H9 (cell line): ENCODE measurements at regions not wholly inside any gene's neighbourhood (a gene's known extent, or its start where the extent isn't known, plus 50 kb on each side); places are given as distances from the start of the nearest gene placed in this dataset.

Experiments
- DNase-seq: peaks from one replicate; pipeline ENCODE4 v3.0.0-alpha.2; 2017
- H2AFZ ChIP-seq: one replicate; pipeline ENCODE4 v1.6.1; 2013; ENCODE audit warnings: mild to moderate bottlenecking, low read length, control low read depth, moderate library complexity
- H2AK5ac ChIP-seq: 2 replicates; pipeline ENCODE4 v1.6.1; 2013; ENCODE audit warnings: low read length, control low read depth, mixed read lengths; ENCODE audit not compliant: insufficient read length
- H2BK120ac ChIP-seq: one replicate; pipeline ENCODE4 v1.6.1; 2013; ENCODE audit warnings: low read depth, mild to moderate bottlenecking, low read length, control low read depth, inconsistent platforms; ENCODE audit not compliant: poor library complexity, severe bottlenecking
- H2BK12ac ChIP-seq: 2 replicates; pipeline ENCODE4 v1.6.1; 2013; ENCODE audit warnings: low read length, control low read depth, mixed read lengths, low read depth; ENCODE audit not compliant: insufficient read length
- H2BK15ac ChIP-seq: 2 replicates; pipeline ENCODE4 v1.6.1; 2013; ENCODE audit warnings: low read depth, low read length, control low read depth
- H2BK20ac ChIP-seq: one replicate; pipeline ENCODE4 v1.6.1; 2013; ENCODE audit warnings: low read depth, mild to moderate bottlenecking, low read length, control low read depth, inconsistent platforms; ENCODE audit not compliant: poor library complexity, severe bottlenecking
- H2BK5ac ChIP-seq: 2 replicates; pipeline ENCODE4 v1.6.1; 2013; ENCODE audit warnings: low read length, control low read depth, mixed read lengths; ENCODE audit not compliant: insufficient read length
- H3K14ac ChIP-seq: 2 replicates; pipeline ENCODE4 v1.6.1; 2013; ENCODE audit warnings: low read length, control low read depth; ENCODE audit not compliant: insufficient read depth
- H3K18ac ChIP-seq: 2 replicates; pipeline ENCODE4 v1.6.1; 2013; ENCODE audit warnings: low read depth, mild to moderate bottlenecking, mixed read lengths, low read length, control low read depth; ENCODE audit not compliant: insufficient read length
- H3K23ac ChIP-seq: 2 replicates; pipeline ENCODE4 v1.6.1; 2013; ENCODE audit warnings: low read length, control low read depth, mixed read lengths, low read depth; ENCODE audit not compliant: insufficient read length
- H3K23me2 ChIP-seq: 2 replicates; pipeline ENCODE4 v1.6.1; 2013; ENCODE audit warnings: low read depth, mild to moderate bottlenecking, mixed read lengths, low read length, control low read depth; ENCODE audit not compliant: insufficient read length, poor library complexity, severe bottlenecking
- H3K27ac ChIP-seq: 2 replicates; pipeline ENCODE4 v1.5.1; 2013; ENCODE audit warnings: low read length, control low read depth, mixed read lengths, low read depth; ENCODE audit not compliant: insufficient read length
- H3K27me3 ChIP-seq: 2 replicates; pipeline ENCODE4 v1.6.1; 2013; ENCODE audit warnings: low read length, control low read depth, inconsistent platforms; ENCODE audit not compliant: insufficient read depth
- H3K4ac ChIP-seq: 2 replicates; pipeline ENCODE4 v1.6.1; 2013; ENCODE audit warnings: low read depth, mild to moderate bottlenecking, control low read depth, inconsistent platforms, low read length, moderate library complexity
- H3K4me1 ChIP-seq: 2 replicates; pipeline ENCODE4 v1.6.1; 2013; ENCODE audit warnings: low read length, control low read depth, inconsistent platforms; ENCODE audit not compliant: insufficient read depth
- H3K4me2 ChIP-seq: 2 replicates; pipeline ENCODE4 v1.6.1; 2013; ENCODE audit warnings: low read length, control low read depth, mixed read lengths; ENCODE audit not compliant: insufficient read length, insufficient read depth
- H3K56ac ChIP-seq: 2 replicates; pipeline ENCODE4 v1.6.1; 2013; ENCODE audit warnings: low read depth, mild to moderate bottlenecking, mixed read lengths, low read length, control low read depth; ENCODE audit not compliant: insufficient read length
- H3K79me1 ChIP-seq: 2 replicates; pipeline ENCODE4 v1.6.1; 2013; ENCODE audit warnings: low read depth, mild to moderate bottlenecking, moderate library complexity, low read length, control low read depth, inconsistent platforms; ENCODE audit not compliant: insufficient read depth, poor library complexity, severe bottlenecking
- H3K79me2 ChIP-seq: 2 replicates; pipeline ENCODE4 v1.6.1; 2013; ENCODE audit warnings: low read length, control low read depth, inconsistent platforms; ENCODE audit not compliant: insufficient read depth
- H3K9ac ChIP-seq: 2 replicates; pipeline ENCODE4 v1.6.1; 2013; ENCODE audit warnings: low read length, control low read depth, mixed read lengths; ENCODE audit not compliant: insufficient read length; ENCODE audit errors: extremely low read depth
- H3K9me3 ChIP-seq: one replicate; pipeline ENCODE4 v1.6.1; 2013; ENCODE audit warnings: low read depth, low read length, inconsistent platforms; ENCODE audit not compliant: control insufficient read depth
- H3T11ph ChIP-seq: one replicate; pipeline ENCODE4 v1.6.1; 2013; ENCODE audit warnings: mild to moderate bottlenecking, low read length, control low read depth, inconsistent platforms
- H4K20me1 ChIP-seq: one replicate; pipeline ENCODE4 v1.6.1; 2013; ENCODE audit not compliant: control insufficient read depth, insufficient read length, insufficient read depth
- H4K5ac ChIP-seq: 2 replicates; pipeline ENCODE4 v1.6.1; 2013; ENCODE audit warnings: low read depth, mild to moderate bottlenecking, mixed read lengths, low read length, control low read depth; ENCODE audit not compliant: insufficient read length
- H4K8ac ChIP-seq: replicated peaks from 2 replicates; pipeline ENCODE4 v1.6.1; 2013; ENCODE audit warnings: low read length, control low read depth, mixed read lengths, low read depth; ENCODE audit not compliant: insufficient read length
- H4K91ac ChIP-seq: 2 replicates; pipeline ENCODE4 v1.6.1; 2013; ENCODE audit warnings: low read depth, mild to moderate bottlenecking, moderate library complexity, mixed read lengths, low read length, control low read depth; ENCODE audit not compliant: insufficient read length
- H3K27ac Mint-ChIP-seq, 3 experiments: 2 replicates in 2 of 3; 3 replicates in 1 of 3; pipeline ENCODE4 v1.8.0; 2020 to 2021; ENCODE audit warnings: mixed read lengths in 3 of 3, mild to moderate bottlenecking in 1 of 3, moderate library complexity in 1 of 3
- H3K27me3 Mint-ChIP-seq: 2 replicates; pipeline ENCODE4 v1.8.0; 2021; ENCODE audit warnings: low read depth, mild to moderate bottlenecking, moderate library complexity, mixed read lengths
- H3K36me3 Mint-ChIP-seq, 3 experiments: 2 replicates in 2 of 3; 3 replicates in 1 of 3; pipeline ENCODE4 v1.8.0; 2020 to 2021; ENCODE audit warnings: low read depth in 3 of 3, mixed read lengths in 3 of 3; ENCODE audit not compliant: insufficient read depth in 1 of 3
- H3K4me1 Mint-ChIP-seq, 2 experiments: 2 replicates each; pipeline ENCODE4 v1.8.0; 2020; ENCODE audit warnings: mixed read lengths in 2 of 2
- H3K4me3 Mint-ChIP-seq, 2 experiments: 2 replicates in 1 of 2; 3 replicates in 1 of 2; pipeline ENCODE4 v1.8.0; 2020 to 2021; ENCODE audit warnings: mild to moderate bottlenecking in 2 of 2, mixed read lengths in 2 of 2, moderate library complexity in 1 of 2
- H3K9me3 Mint-ChIP-seq, 2 experiments: 2 replicates in 1 of 2; 3 replicates in 1 of 2; pipeline ENCODE4 v1.8.0; 2020; ENCODE audit warnings: mild to moderate bottlenecking in 2 of 2, mixed read lengths in 2 of 2, moderate library complexity in 1 of 2
- WGBS: extraction: QIAGEN DNeasy Blood & Tissue Kit; methylation state at CpG from one replicate; pipeline ENCODE4 v1.1.7; 2013; ENCODE audit warnings: missing lambda C conversion rate, low lambda C conversion rate, mixed read lengths; ENCODE audit not compliant: insufficient read length; ENCODE audit errors: extremely low coverage; 5-methylcytosine and 5-hydroxymethylcytosine counted together
- TF ChIP-seq, protein P1 (sequence below): fragments of 200-600 bp; sonication (generic); conservative IDR thresholded peaks from 3 replicates; pipeline ENCODE4 v1.8.0; 2021; ENCODE audit warnings: antibody characterized with exemption, mild to moderate bottlenecking

DNA sequence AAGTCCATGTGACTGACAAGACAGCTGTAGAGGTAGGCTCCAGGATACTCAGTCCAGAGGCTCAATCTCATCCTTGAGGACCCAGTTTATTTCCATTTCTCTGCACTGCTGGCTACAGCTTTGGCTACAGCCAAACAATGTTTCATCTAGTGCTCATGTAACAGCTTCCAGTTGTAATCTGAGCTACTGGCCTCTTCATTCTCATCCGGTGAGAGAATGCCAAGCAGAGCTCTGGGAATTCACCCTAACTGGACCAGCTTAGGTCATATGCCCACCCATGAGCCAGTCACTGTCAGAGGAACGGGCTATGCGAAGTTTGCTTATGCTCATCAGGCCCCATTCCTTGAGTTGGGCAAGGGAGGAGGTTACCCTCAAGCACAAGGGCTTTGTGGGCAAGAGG lies 192.9 kb downstream of the EVX1 start:
- Histone ChIP-seq H4K20me1 (no peaks in the 10 kb centered on the region), H3K9me3 (no peaks in the 10 kb centered on the region), H4K5ac (no peak overlapping the region), H2AFZ (no peak overlapping the region), H2BK120ac (no peak overlapping the region), H3K79me2 (no peaks in the 10 kb centered on the region), H3K14ac (no peak overlapping the region), H3K27me3 (no peaks in the 10 kb centered on the region), H2AK5ac (no peak overlapping the region), H3K79me1 (no peaks in the 10 kb centered on the region), H2BK5ac (no peak overlapping the region), H3K18ac (no peak overlapping the region), H4K8ac (no peak overlapping the region), H4K91ac (no peak overlapping the region), H2BK12ac (no peak overlapping the region), H2BK20ac (no peak overlapping the region), H3K27ac (no peak overlapping the region), H3K23me2 (no peaks in the 10 kb centered on the region), H3K4me2 (no peak overlapping the region), H3T11ph (no peak overlapping the region), H3K9ac (no peak overlapping the region), H2BK15ac (no peak overlapping the region), H3K4me1 (0 out of 2 replicates have a peak, but pooled peaks cover 3% of the 10 kb centered on the region), H3K4ac (no peak overlapping the region), H3K56ac (no peak overlapping the region), H3K23ac (no peak overlapping the region)
- peaks cover 3% of the 10 kb centered on the region; the same call in 1 of the 2 replicates for H3K27me3 Mint-ChIP-seq
- no peaks in the 10 kb centered on the region; a peak in 1 of 7 replicates for H3K36me3 Mint-ChIP-seq
- H3K27ac Mint-ChIP-seq, result no peak overlapping the region
- DNase-seq, result no peak
- TF ChIP-seq, protein P1, sequence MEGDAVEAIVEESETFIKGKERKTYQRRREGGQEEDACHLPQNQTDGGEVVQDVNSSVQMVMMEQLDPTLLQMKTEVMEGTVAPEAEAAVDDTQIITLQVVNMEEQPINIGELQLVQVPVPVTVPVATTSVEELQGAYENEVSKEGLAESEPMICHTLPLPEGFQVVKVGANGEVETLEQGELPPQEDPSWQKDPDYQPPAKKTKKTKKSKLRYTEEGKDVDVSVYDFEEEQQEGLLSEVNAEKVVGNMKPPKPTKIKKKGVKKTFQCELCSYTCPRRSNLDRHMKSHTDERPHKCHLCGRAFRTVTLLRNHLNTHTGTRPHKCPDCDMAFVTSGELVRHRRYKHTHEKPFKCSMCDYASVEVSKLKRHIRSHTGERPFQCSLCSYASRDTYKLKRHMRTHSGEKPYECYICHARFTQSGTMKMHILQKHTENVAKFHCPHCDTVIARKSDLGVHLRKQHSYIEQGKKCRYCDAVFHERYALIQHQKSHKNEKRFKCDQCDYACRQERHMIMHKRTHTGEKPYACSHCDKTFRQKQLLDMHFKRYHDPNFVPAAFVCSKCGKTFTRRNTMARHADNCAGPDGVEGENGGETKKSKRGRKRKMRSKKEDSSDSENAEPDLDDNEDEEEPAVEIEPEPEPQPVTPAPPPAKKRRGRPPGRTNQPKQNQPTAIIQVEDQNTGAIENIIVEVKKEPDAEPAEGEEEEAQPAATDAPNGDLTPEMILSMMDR, result no peak
- H3K9me3 Mint-ChIP-seq, result no peaks in the 10 kb centered on the region
- no CpG with 5 or more reads among the region's 3 CpGs for WGBS
- peaks cover 36% of the 10 kb centered on the region in 2 experiments for H3K4me1 Mint-ChIP-seq
- no peak overlapping the region for H3K4me3 Mint-ChIP-seq
